Trophoblast cell (in vitro differentiated cells and primary cell): ENCODE measurements at regions not wholly inside any gene's neighbourhood (a gene's known extent, or its start where the extent isn't known, plus 50 kb on each side); places are given as distances from the start of the nearest gene placed in this dataset.

Experiments used
- DNase-seq, 2 donors: peaks; one replicate each; pipeline ENCODE4 v3.0.0-alpha.2; 2016
- H2AFZ ChIP-seq: 2 replicates; pipeline ENCODE4 v1.6.1; 2013; ENCODE audit warnings: low read length, moderate library complexity, mild to moderate bottlenecking; ENCODE audit not compliant: insufficient read depth, poor library complexity
- H2AK5ac ChIP-seq: 2 replicates; pipeline ENCODE4 v1.6.1; 2013; ENCODE audit warnings: mild to moderate bottlenecking, low read length
- H2BK120ac ChIP-seq: 2 replicates; pipeline ENCODE4 v1.6.1; 2013; ENCODE audit warnings: low read length, mild to moderate bottlenecking, moderate library complexity; ENCODE audit not compliant: insufficient read depth, poor library complexity
- H2BK12ac ChIP-seq: 2 replicates; pipeline ENCODE4 v1.6.1; 2013; ENCODE audit warnings: mild to moderate bottlenecking, low read length, moderate library complexity
- H2BK5ac ChIP-seq: 2 replicates; pipeline ENCODE4 v1.6.1; 2013; ENCODE audit warnings: low read length, low read depth, moderate library complexity, mild to moderate bottlenecking; ENCODE audit not compliant: poor library complexity
- H3K14ac ChIP-seq: 2 replicates; pipeline ENCODE4 v1.6.1; 2013; ENCODE audit warnings: mild to moderate bottlenecking, low read length
- H3K18ac ChIP-seq: 2 replicates; pipeline ENCODE4 v1.6.1; 2013; ENCODE audit warnings: mild to moderate bottlenecking, low read length
- H3K23ac ChIP-seq: 2 replicates; pipeline ENCODE4 v1.6.1; 2013; ENCODE audit warnings: low read length
- H3K27ac ChIP-seq: 2 replicates; pipeline ENCODE4 v1.5.1; 2013; ENCODE audit warnings: low read depth, mild to moderate bottlenecking, inconsistent platforms, low read length, moderate library complexity
- H3K27me3 ChIP-seq: 2 replicates; pipeline ENCODE4 v1.6.1; 2013; ENCODE audit warnings: inconsistent platforms, mild to moderate bottlenecking, low read length, moderate library complexity; ENCODE audit not compliant: insufficient read depth
- H3K36me3 ChIP-seq, 2 experiments: 1 replicate in 1 of 2; 2 replicates in 1 of 2; pipeline ENCODE4 v1.6.1; 2013; ENCODE audit warnings: low read length in 2 of 2, mild to moderate bottlenecking in 2 of 2, moderate library complexity in 1 of 2; ENCODE audit not compliant: insufficient read depth in 2 of 2, control insufficient read depth in 1 of 2
- H3K4ac ChIP-seq: 2 replicates; pipeline ENCODE4 v1.6.1; 2013; ENCODE audit warnings: low read depth, mild to moderate bottlenecking, low read length, moderate library complexity
- H3K4me1 ChIP-seq, 2 experiments: 1 replicate in 1 of 2; 2 replicates in 1 of 2; pipeline ENCODE4 v1.6.1; 2013; ENCODE audit warnings: low read length in 2 of 2, mild to moderate bottlenecking in 2 of 2, moderate library complexity in 1 of 2; ENCODE audit not compliant: insufficient read depth in 2 of 2, control insufficient read depth in 1 of 2
- H3K4me2 ChIP-seq: 2 replicates; pipeline ENCODE4 v1.6.1; 2013; ENCODE audit warnings: inconsistent platforms, mild to moderate bottlenecking, low read length, moderate library complexity
- H3K4me3 ChIP-seq: 2 replicates; pipeline ENCODE4 v1.5.1; 2013; ENCODE audit warnings: mild to moderate bottlenecking, low read depth, low read length, inconsistent platforms
- H3K79me1 ChIP-seq: one replicate; pipeline ENCODE4 v1.6.1; 2013; ENCODE audit warnings: low read length
- H3K79me2 ChIP-seq: 2 replicates; pipeline ENCODE4 v1.6.1; 2013; ENCODE audit warnings: low read length, mild to moderate bottlenecking; ENCODE audit not compliant: control insufficient read depth, insufficient read depth, poor library complexity
- H3K9ac ChIP-seq: 2 replicates; pipeline ENCODE4 v1.6.1; 2013; ENCODE audit warnings: mild to moderate bottlenecking, low read length
- H3K9me3 ChIP-seq: 2 replicates; pipeline ENCODE4 v1.6.1; 2013; ENCODE audit warnings: low read depth, mild to moderate bottlenecking, control low read depth, inconsistent platforms, low read length; ENCODE audit not compliant: insufficient read depth
- H4K12ac ChIP-seq: 2 replicates; pipeline ENCODE4 v1.6.1; 2013; ENCODE audit warnings: low read depth, mild to moderate bottlenecking, low read length, moderate library complexity
- H4K8ac ChIP-seq: 2 replicates; pipeline ENCODE4 v1.6.1; 2013; ENCODE audit warnings: low read depth, mild to moderate bottlenecking, low read length, moderate library complexity
- H4K91ac ChIP-seq: one replicate; pipeline ENCODE4 v1.6.1; 2013; ENCODE audit warnings: low read depth, mild to moderate bottlenecking, low read length, moderate library complexity
- WGBS: extraction: QIAGEN DNeasy Blood & Tissue Kit; methylation state at CpG from one replicate; pipeline ENCODE4 v1.1.7; 2013; ENCODE audit warnings: missing lambda C conversion rate; ENCODE audit not compliant: insufficient read length, insufficient coverage; ENCODE audit errors: extremely low coverage; 5-methylcytosine and 5-hydroxymethylcytosine counted together

- H4K12ac ChIP-seq, result no peak overlapping the region
- H3K4me1 ChIP-seq, result no peaks in the 10 kb centered on the region
- H3K79me1 ChIP-seq, result no peaks in the 10 kb centered on the region
- H2BK12ac ChIP-seq, result no peak overlapping the region
- no peaks in the 10 kb centered on the region for H3K27me3 ChIP-seq
- H3K27ac ChIP-seq, result no peak overlapping the region
- H4K91ac ChIP-seq, result no peak overlapping the region
- WGBS, result no CpG with 5 or more reads among the region's 4 CpGs
- no peaks in the 10 kb centered on the region for H3K79me2 ChIP-seq
- no peak overlapping the region for H2BK5ac ChIP-seq
- DNase-seq, result no peak
- H2AFZ ChIP-seq, result no peak overlapping the region
- H3K14ac ChIP-seq, result no peak overlapping the region
- H3K18ac ChIP-seq, result no peak overlapping the region
- H3K4me2 ChIP-seq, result no peak overlapping the region
- H2BK120ac ChIP-seq, result no peak overlapping the region
- H2AK5ac ChIP-seq, result no peak overlapping the region
- H3K23ac ChIP-seq, result no peak overlapping the region
- H3K9me3 ChIP-seq, result no peaks in the 10 kb centered on the region
- H3K9ac ChIP-seq, result no peak overlapping the region
- no peak overlapping the region for H4K8ac ChIP-seq
- no peak overlapping the region for H3K4me3 ChIP-seq
- no peaks in the 10 kb centered on the region for H3K36me3 ChIP-seq
- H3K4ac ChIP-seq, result no peak overlapping the region
These were observed 110.4 kb upstream of the CFAP20DC start for GRCh38 chr3:59160133-59160746.

DNA sequence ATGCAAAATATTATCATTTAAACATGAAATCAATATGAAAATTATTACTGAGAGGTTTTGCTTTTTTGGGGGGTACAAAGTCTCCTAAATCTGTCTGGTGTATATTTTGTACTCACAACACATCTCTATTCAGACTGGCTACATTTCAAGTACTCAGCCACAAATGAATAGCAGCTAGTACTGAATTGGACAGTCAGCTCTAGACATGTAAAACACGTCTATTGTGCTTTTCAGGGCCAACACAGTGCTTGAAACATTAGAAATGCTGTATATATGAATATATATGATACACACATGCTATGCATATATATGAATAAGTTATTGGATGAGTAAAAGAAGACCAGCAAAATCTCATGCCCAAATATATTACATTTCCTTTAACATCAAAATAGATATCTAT is 103.8 kb upstream of the CFAP20DC start:
- Histone ChIP-seq H3K27ac (no peak overlapping the region), H3K9ac (no peak overlapping the region), H4K8ac (no peak overlapping the region), H2BK12ac (no peak overlapping the region), H3K18ac (no peak overlapping the region), H2AFZ (no peak overlapping the region), H3K4me2 (no peak overlapping the region), H3K4me1 (no peaks in the 10 kb centered on the region), H3K14ac (no peak overlapping the region), H3K4me3 (no peak overlapping the region), H3K79me2 (no peaks in the 10 kb centered on the region), H3K23ac (no peak overlapping the region), H2AK5ac (no peak overlapping the region), H4K91ac (no peak overlapping the region), H2BK120ac (no peak overlapping the region), H3K79me1 (no peaks in the 10 kb centered on the region), H3K4ac (no peak overlapping the region), H4K12ac (no peak overlapping the region), H3K27me3 (no peaks in the 10 kb centered on the region), H3K9me3 (no peaks in the 10 kb centered on the region), H2BK5ac (no peak overlapping the region), H3K36me3 (no peaks in the 10 kb centered on the region)
- WGBS, result no CpG with 5 or more reads among the region's 1 CpG
- DNase-seq, result no peak

DNA sequence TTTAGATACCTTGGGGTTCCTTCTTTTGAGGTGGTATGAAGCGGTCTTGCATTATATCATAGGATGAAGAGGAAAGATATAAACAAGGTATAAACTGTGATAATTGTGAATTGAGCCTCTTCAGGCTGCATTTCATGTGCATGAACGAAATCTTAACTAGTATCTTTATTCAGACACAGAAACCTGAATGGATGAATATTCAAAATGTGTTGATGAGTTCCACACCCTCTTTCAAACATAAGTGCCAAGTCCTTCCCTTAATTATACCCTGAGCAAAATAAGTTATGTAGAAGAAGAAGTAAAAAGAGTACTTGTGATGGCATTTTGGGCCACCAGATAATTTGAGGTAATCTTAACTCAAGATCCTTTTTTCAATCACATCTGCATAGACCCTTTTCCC is 103.1 kb upstream of the CFAP20DC start:
- Histone ChIP-seq H3K9ac (no peak overlapping the region), H2BK120ac (no peak overlapping the region), H3K36me3 (no peaks in the 10 kb centered on the region), H3K27ac (no peak overlapping the region), H3K4me1 (no peaks in the 10 kb centered on the region), H3K9me3 (no peaks in the 10 kb centered on the region), H3K79me1 (no peaks in the 10 kb centered on the region), H3K79me2 (no peaks in the 10 kb centered on the region), H3K18ac (no peak overlapping the region), H2AK5ac (no peak overlapping the region), H2BK12ac (no peak overlapping the region), H4K8ac (no peak overlapping the region), H3K4ac (no peak overlapping the region), H3K4me3 (no peak overlapping the region), H4K12ac (no peak overlapping the region), H3K14ac (no peak overlapping the region), H3K4me2 (no peak overlapping the region), H3K27me3 (no peaks in the 10 kb centered on the region), H2BK5ac (no peak overlapping the region), H4K91ac (no peak overlapping the region), H2AFZ (no peak overlapping the region), H3K23ac (no peak overlapping the region)
- WGBS, result no CpG with 5 or more reads among the region's 2 CpGs
- no peak for DNase-seq

DNA sequence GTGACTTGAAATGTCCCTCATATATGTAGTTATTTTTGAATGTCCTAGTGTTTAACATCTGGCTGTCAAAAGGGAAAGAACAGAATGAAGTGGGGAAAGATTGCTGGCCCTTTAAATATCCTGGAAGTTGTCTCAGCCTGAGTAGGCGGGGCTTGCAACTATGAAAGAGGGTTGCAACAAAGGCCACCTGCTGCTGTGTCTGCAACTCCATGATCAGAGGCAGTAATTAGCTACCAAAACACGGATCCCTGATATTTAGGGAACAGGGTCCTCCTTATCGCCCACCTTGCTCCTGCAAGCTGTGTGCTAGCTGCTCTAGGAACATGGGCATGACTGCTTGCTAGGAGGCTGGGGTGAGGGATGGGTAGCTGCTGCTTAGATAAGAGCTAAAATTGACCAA is 100.2 kb upstream of the CFAP20DC start:
- Histone ChIP-seq H2BK5ac (no peak overlapping the region), H3K4me1 (no peaks in the 10 kb centered on the region), H3K9ac (no peak overlapping the region), H3K4me3 (no peak overlapping the region), H4K91ac (no peak overlapping the region), H4K12ac (no peak overlapping the region), H3K18ac (no peak overlapping the region), H3K14ac (no peak overlapping the region), H3K9me3 (no peaks in the 10 kb centered on the region), H3K23ac (no peak overlapping the region), H2AK5ac (no peak overlapping the region), H3K36me3 (no peaks in the 10 kb centered on the region), H3K27me3 (no peaks in the 10 kb centered on the region), H2BK12ac (no peak overlapping the region), H4K8ac (no peak overlapping the region), H2AFZ (no peak overlapping the region), H3K27ac (no peak overlapping the region), H3K4ac (no peak overlapping the region), H3K79me1 (no peaks in the 10 kb centered on the region), H3K79me2 (no peaks in the 10 kb centered on the region), H2BK120ac (no peak overlapping the region), H3K4me2 (no peak overlapping the region)
- no CpG with 5 or more reads among the region's 3 CpGs for WGBS
- DNase-seq, result no peak
